H9 (cell line): ENCODE measurements at regions not wholly inside any gene's neighbourhood (a gene's known extent, or its start where the extent isn't known, plus 50 kb on each side); places are given as distances from the start of the nearest gene placed in this dataset.

ENCODE experiments used
- DNase-seq: peaks from one replicate; pipeline ENCODE4 v3.0.0-alpha.2; 2017
- H2AFZ ChIP-seq: one replicate; pipeline ENCODE4 v1.6.1; 2013; ENCODE audit warnings: mild to moderate bottlenecking, low read length, control low read depth, moderate library complexity
- H2AK5ac ChIP-seq: 2 replicates; pipeline ENCODE4 v1.6.1; 2013; ENCODE audit warnings: low read length, control low read depth, mixed read lengths; ENCODE audit not compliant: insufficient read length
- H2BK120ac ChIP-seq: one replicate; pipeline ENCODE4 v1.6.1; 2013; ENCODE audit warnings: low read depth, mild to moderate bottlenecking, low read length, control low read depth, inconsistent platforms; ENCODE audit not compliant: poor library complexity, severe bottlenecking
- H2BK12ac ChIP-seq: 2 replicates; pipeline ENCODE4 v1.6.1; 2013; ENCODE audit warnings: low read length, control low read depth, mixed read lengths, low read depth; ENCODE audit not compliant: insufficient read length
- H2BK15ac ChIP-seq: 2 replicates; pipeline ENCODE4 v1.6.1; 2013; ENCODE audit warnings: low read depth, low read length, control low read depth
- H2BK20ac ChIP-seq: one replicate; pipeline ENCODE4 v1.6.1; 2013; ENCODE audit warnings: low read depth, mild to moderate bottlenecking, low read length, control low read depth, inconsistent platforms; ENCODE audit not compliant: poor library complexity, severe bottlenecking
- H2BK5ac ChIP-seq: 2 replicates; pipeline ENCODE4 v1.6.1; 2013; ENCODE audit warnings: low read length, control low read depth, mixed read lengths; ENCODE audit not compliant: insufficient read length
- H3K14ac ChIP-seq: 2 replicates; pipeline ENCODE4 v1.6.1; 2013; ENCODE audit warnings: low read length, control low read depth; ENCODE audit not compliant: insufficient read depth
- H3K18ac ChIP-seq: 2 replicates; pipeline ENCODE4 v1.6.1; 2013; ENCODE audit warnings: low read depth, mild to moderate bottlenecking, mixed read lengths, low read length, control low read depth; ENCODE audit not compliant: insufficient read length
- H3K23ac ChIP-seq: 2 replicates; pipeline ENCODE4 v1.6.1; 2013; ENCODE audit warnings: low read length, control low read depth, mixed read lengths, low read depth; ENCODE audit not compliant: insufficient read length
- H3K23me2 ChIP-seq: 2 replicates; pipeline ENCODE4 v1.6.1; 2013; ENCODE audit warnings: low read depth, mild to moderate bottlenecking, mixed read lengths, low read length, control low read depth; ENCODE audit not compliant: insufficient read length, poor library complexity, severe bottlenecking
- H3K27ac ChIP-seq: 2 replicates; pipeline ENCODE4 v1.5.1; 2013; ENCODE audit warnings: low read length, control low read depth, mixed read lengths, low read depth; ENCODE audit not compliant: insufficient read length
- H3K27me3 ChIP-seq: 2 replicates; pipeline ENCODE4 v1.6.1; 2013; ENCODE audit warnings: low read length, control low read depth, inconsistent platforms; ENCODE audit not compliant: insufficient read depth
- H3K4ac ChIP-seq: 2 replicates; pipeline ENCODE4 v1.6.1; 2013; ENCODE audit warnings: low read depth, mild to moderate bottlenecking, control low read depth, inconsistent platforms, low read length, moderate library complexity
- H3K4me1 ChIP-seq: 2 replicates; pipeline ENCODE4 v1.6.1; 2013; ENCODE audit warnings: low read length, control low read depth, inconsistent platforms; ENCODE audit not compliant: insufficient read depth
- H3K4me2 ChIP-seq: 2 replicates; pipeline ENCODE4 v1.6.1; 2013; ENCODE audit warnings: low read length, control low read depth, mixed read lengths; ENCODE audit not compliant: insufficient read length, insufficient read depth
- H3K56ac ChIP-seq: 2 replicates; pipeline ENCODE4 v1.6.1; 2013; ENCODE audit warnings: low read depth, mild to moderate bottlenecking, mixed read lengths, low read length, control low read depth; ENCODE audit not compliant: insufficient read length
- H3K79me1 ChIP-seq: 2 replicates; pipeline ENCODE4 v1.6.1; 2013; ENCODE audit warnings: low read depth, mild to moderate bottlenecking, moderate library complexity, low read length, control low read depth, inconsistent platforms; ENCODE audit not compliant: insufficient read depth, poor library complexity, severe bottlenecking
- H3K79me2 ChIP-seq: 2 replicates; pipeline ENCODE4 v1.6.1; 2013; ENCODE audit warnings: low read length, control low read depth, inconsistent platforms; ENCODE audit not compliant: insufficient read depth
- H3K9ac ChIP-seq: 2 replicates; pipeline ENCODE4 v1.6.1; 2013; ENCODE audit warnings: low read length, control low read depth, mixed read lengths; ENCODE audit not compliant: insufficient read length; ENCODE audit errors: extremely low read depth
- H3K9me3 ChIP-seq: one replicate; pipeline ENCODE4 v1.6.1; 2013; ENCODE audit warnings: low read depth, low read length, inconsistent platforms; ENCODE audit not compliant: control insufficient read depth
- H3T11ph ChIP-seq: one replicate; pipeline ENCODE4 v1.6.1; 2013; ENCODE audit warnings: mild to moderate bottlenecking, low read length, control low read depth, inconsistent platforms
- H4K20me1 ChIP-seq: one replicate; pipeline ENCODE4 v1.6.1; 2013; ENCODE audit not compliant: control insufficient read depth, insufficient read length, insufficient read depth
- H4K5ac ChIP-seq: 2 replicates; pipeline ENCODE4 v1.6.1; 2013; ENCODE audit warnings: low read depth, mild to moderate bottlenecking, mixed read lengths, low read length, control low read depth; ENCODE audit not compliant: insufficient read length
- H4K8ac ChIP-seq: replicated peaks from 2 replicates; pipeline ENCODE4 v1.6.1; 2013; ENCODE audit warnings: low read length, control low read depth, mixed read lengths, low read depth; ENCODE audit not compliant: insufficient read length
- H4K91ac ChIP-seq: 2 replicates; pipeline ENCODE4 v1.6.1; 2013; ENCODE audit warnings: low read depth, mild to moderate bottlenecking, moderate library complexity, mixed read lengths, low read length, control low read depth; ENCODE audit not compliant: insufficient read length
- H3K27ac Mint-ChIP-seq, 3 experiments: 2 replicates in 2 of 3; 3 replicates in 1 of 3; pipeline ENCODE4 v1.8.0; 2020 to 2021; ENCODE audit warnings: mixed read lengths in 3 of 3, mild to moderate bottlenecking in 1 of 3, moderate library complexity in 1 of 3
- H3K27me3 Mint-ChIP-seq: 2 replicates; pipeline ENCODE4 v1.8.0; 2021; ENCODE audit warnings: low read depth, mild to moderate bottlenecking, moderate library complexity, mixed read lengths
- H3K36me3 Mint-ChIP-seq, 3 experiments: 2 replicates in 2 of 3; 3 replicates in 1 of 3; pipeline ENCODE4 v1.8.0; 2020 to 2021; ENCODE audit warnings: low read depth in 3 of 3, mixed read lengths in 3 of 3; ENCODE audit not compliant: insufficient read depth in 1 of 3
- H3K4me1 Mint-ChIP-seq, 2 experiments: 2 replicates each; pipeline ENCODE4 v1.8.0; 2020; ENCODE audit warnings: mixed read lengths in 2 of 2
- H3K4me3 Mint-ChIP-seq, 2 experiments: 2 replicates in 1 of 2; 3 replicates in 1 of 2; pipeline ENCODE4 v1.8.0; 2020 to 2021; ENCODE audit warnings: mild to moderate bottlenecking in 2 of 2, mixed read lengths in 2 of 2, moderate library complexity in 1 of 2
- H3K9me3 Mint-ChIP-seq, 2 experiments: 2 replicates in 1 of 2; 3 replicates in 1 of 2; pipeline ENCODE4 v1.8.0; 2020; ENCODE audit warnings: mild to moderate bottlenecking in 2 of 2, mixed read lengths in 2 of 2, moderate library complexity in 1 of 2
- WGBS: extraction: QIAGEN DNeasy Blood & Tissue Kit; methylation state at CpG from one replicate; pipeline ENCODE4 v1.1.7; 2013; ENCODE audit warnings: missing lambda C conversion rate, low lambda C conversion rate, mixed read lengths; ENCODE audit not compliant: insufficient read length; ENCODE audit errors: extremely low coverage; 5-methylcytosine and 5-hydroxymethylcytosine counted together
- TF ChIP-seq, protein P1 (sequence below): fragments of 200-600 bp; sonication (generic); conservative IDR thresholded peaks from 3 replicates; pipeline ENCODE4 v1.8.0; 2021; ENCODE audit warnings: antibody characterized with exemption, mild to moderate bottlenecking

DNA sequence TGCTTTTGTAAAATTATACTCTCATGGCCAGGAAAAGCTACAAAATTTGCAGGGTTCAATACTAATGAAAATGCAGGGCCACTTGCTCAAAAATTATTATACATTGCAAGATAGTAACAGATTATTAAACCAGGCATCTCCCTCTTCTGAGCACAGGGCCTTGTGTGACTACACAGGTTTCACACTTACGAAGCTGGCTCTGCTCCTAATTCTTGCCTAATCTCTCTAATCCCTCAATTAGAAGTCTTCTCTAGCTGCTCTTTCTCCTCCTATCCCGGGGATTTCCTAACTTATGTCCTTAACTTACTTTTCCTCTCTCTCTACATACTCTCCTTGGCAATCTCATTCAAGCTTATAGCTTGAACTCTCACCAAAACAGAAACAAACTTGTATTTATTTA is 168.3 kb downstream of the AREG start:
- H2BK5ac ChIP-seq = no peak overlapping the region
- no peaks in the 10 kb centered on the region for H4K20me1 ChIP-seq
- no peak overlapping the region for H4K8ac ChIP-seq
- peaks cover 8 to 9% of the 10 kb centered on the region in 2 experiments for H3K9me3 Mint-ChIP-seq
- H3K79me1 ChIP-seq = no peaks in the 10 kb centered on the region
- no peak overlapping the region for H3K4me3 Mint-ChIP-seq
- no peak overlapping the region for H3K4ac ChIP-seq
- no peaks in the 10 kb centered on the region for H3K27me3 Mint-ChIP-seq
- H2AFZ ChIP-seq = no peak overlapping the region
- H3K56ac ChIP-seq = no peak overlapping the region
- H3K27ac Mint-ChIP-seq = no peak overlapping the region
- H3K27me3 ChIP-seq = no peaks in the 10 kb centered on the region
- no peak overlapping the region for H3K14ac ChIP-seq
- H2BK12ac ChIP-seq = no peak overlapping the region
- H3K36me3 Mint-ChIP-seq = peaks cover 2 to 9% (median 2%) of the 10 kb centered on the region in 3 experiments; a peak in 6 of 7 replicates
- H3T11ph ChIP-seq = no peak overlapping the region
- no peak overlapping the region for H3K27ac ChIP-seq
- H4K5ac ChIP-seq = no peak overlapping the region
- no CpG with 5 or more reads among the region's 2 CpGs for WGBS
- no peaks in the 10 kb centered on the region for H3K23me2 ChIP-seq
- H3K9ac ChIP-seq = no peak overlapping the region
- H3K9me3 ChIP-seq = no peaks in the 10 kb centered on the region
- no peak overlapping the region for H3K18ac ChIP-seq
- TF ChIP-seq, protein P1, sequence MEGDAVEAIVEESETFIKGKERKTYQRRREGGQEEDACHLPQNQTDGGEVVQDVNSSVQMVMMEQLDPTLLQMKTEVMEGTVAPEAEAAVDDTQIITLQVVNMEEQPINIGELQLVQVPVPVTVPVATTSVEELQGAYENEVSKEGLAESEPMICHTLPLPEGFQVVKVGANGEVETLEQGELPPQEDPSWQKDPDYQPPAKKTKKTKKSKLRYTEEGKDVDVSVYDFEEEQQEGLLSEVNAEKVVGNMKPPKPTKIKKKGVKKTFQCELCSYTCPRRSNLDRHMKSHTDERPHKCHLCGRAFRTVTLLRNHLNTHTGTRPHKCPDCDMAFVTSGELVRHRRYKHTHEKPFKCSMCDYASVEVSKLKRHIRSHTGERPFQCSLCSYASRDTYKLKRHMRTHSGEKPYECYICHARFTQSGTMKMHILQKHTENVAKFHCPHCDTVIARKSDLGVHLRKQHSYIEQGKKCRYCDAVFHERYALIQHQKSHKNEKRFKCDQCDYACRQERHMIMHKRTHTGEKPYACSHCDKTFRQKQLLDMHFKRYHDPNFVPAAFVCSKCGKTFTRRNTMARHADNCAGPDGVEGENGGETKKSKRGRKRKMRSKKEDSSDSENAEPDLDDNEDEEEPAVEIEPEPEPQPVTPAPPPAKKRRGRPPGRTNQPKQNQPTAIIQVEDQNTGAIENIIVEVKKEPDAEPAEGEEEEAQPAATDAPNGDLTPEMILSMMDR = no peak
- H3K23ac ChIP-seq = no peak overlapping the region
- H2BK20ac ChIP-seq = no peak overlapping the region
- no peak overlapping the region for H2AK5ac ChIP-seq
- H3K4me1 ChIP-seq = no peaks in the 10 kb centered on the region
- no peak overlapping the region for H3K4me2 ChIP-seq
- no peak overlapping the region for H4K91ac ChIP-seq
- no peak overlapping the region for H2BK15ac ChIP-seq
- no peak for DNase-seq
- H3K79me2 ChIP-seq = no peaks in the 10 kb centered on the region
- no peak overlapping the region for H2BK120ac ChIP-seq
- H3K4me1 Mint-ChIP-seq = no peaks in the 10 kb centered on the region
